ENCODE measurements at regions not wholly inside any gene's neighbourhood (a gene's known extent, or its start where the extent isn't known, plus 50 kb on each side); places are given as distances from the start of the nearest gene placed in this dataset.

DNA sequence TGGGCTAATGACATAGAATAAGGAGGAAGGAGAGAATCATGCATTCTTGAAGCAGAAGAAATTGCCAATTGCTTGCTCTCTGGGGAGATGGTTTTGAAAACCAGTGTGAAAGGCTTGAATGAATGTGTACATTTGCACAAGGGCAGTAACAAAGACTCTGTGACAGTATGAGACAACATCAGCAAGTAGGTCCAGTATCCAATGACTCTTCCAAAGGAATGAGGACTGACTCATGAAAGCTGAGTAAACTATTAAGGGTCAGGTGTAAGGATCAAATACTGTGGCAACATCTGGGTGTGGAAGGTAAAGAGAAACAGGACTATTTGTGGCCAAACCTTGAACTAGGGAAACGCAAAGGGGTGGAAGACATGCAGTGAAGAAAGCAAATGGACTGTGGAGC lies 886.0 kb upstream of the CHAC2 start:
- H3K27ac ChIP-seq (ENCODE audit: control insufficient read depth, insufficient read depth): no peak overlapping the region
- no peak for TF ChIP-seq SIX5 (IDR thresholded peaks at IDR 0.05; ENCODE audit: low read depth, low read length, severe bottlenecking)
- TF ChIP-seq NFIC (IDR thresholded peaks at IDR 0.05; ENCODE audit: low read depth, low read length): no peak
- TF ChIP-seq, protein P1, sequence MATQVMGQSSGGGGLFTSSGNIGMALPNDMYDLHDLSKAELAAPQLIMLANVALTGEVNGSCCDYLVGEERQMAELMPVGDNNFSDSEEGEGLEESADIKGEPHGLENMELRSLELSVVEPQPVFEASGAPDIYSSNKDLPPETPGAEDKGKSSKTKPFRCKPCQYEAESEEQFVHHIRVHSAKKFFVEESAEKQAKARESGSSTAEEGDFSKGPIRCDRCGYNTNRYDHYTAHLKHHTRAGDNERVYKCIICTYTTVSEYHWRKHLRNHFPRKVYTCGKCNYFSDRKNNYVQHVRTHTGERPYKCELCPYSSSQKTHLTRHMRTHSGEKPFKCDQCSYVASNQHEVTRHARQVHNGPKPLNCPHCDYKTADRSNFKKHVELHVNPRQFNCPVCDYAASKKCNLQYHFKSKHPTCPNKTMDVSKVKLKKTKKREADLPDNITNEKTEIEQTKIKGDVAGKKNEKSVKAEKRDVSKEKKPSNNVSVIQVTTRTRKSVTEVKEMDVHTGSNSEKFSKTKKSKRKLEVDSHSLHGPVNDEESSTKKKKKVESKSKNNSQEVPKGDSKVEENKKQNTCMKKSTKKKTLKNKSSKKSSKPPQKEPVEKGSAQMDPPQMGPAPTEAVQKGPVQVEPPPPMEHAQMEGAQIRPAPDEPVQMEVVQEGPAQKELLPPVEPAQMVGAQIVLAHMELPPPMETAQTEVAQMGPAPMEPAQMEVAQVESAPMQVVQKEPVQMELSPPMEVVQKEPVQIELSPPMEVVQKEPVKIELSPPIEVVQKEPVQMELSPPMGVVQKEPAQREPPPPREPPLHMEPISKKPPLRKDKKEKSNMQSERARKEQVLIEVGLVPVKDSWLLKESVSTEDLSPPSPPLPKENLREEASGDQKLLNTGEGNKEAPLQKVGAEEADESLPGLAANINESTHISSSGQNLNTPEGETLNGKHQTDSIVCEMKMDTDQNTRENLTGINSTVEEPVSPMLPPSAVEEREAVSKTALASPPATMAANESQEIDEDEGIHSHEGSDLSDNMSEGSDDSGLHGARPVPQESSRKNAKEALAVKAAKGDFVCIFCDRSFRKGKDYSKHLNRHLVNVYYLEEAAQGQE (IDR thresholded peaks at IDR 0.05; ENCODE audit: low read depth, low read length): no peak
- TF ChIP-seq NFYB (IDR thresholded peaks at IDR 0.05; ENCODE audit: insufficient read depth, low read depth, low read length): no peak
- no peak for TF ChIP-seq NRF1 (conservative IDR thresholded peaks at IDR 0.05; ENCODE audit: low read depth, low read length)
- TF ChIP-seq NFYA (IDR thresholded peaks at IDR 0.05; ENCODE audit: borderline replicate concordance, low read depth, low read length): no peak
- TF ChIP-seq NKRF (conservative IDR thresholded peaks at IDR 0.05): no peak
- TF ChIP-seq FOXM1 (IDR thresholded peaks at IDR 0.05; ENCODE audit: low read depth, low read length): no peak
- TF ChIP-seq SRF (IDR thresholded peaks at IDR 0.05; ENCODE audit: low read depth in 2 of 2, low read length in 2 of 2): no peak
- TF ChIP-seq ATF7 (IDR thresholded peaks at IDR 0.05; ENCODE audit: low read depth): no peak
- TF ChIP-seq SIN3A (IDR thresholded peaks at IDR 0.05; ENCODE audit: low read depth, low read length): no peak
- TF ChIP-seq, protein P2, sequence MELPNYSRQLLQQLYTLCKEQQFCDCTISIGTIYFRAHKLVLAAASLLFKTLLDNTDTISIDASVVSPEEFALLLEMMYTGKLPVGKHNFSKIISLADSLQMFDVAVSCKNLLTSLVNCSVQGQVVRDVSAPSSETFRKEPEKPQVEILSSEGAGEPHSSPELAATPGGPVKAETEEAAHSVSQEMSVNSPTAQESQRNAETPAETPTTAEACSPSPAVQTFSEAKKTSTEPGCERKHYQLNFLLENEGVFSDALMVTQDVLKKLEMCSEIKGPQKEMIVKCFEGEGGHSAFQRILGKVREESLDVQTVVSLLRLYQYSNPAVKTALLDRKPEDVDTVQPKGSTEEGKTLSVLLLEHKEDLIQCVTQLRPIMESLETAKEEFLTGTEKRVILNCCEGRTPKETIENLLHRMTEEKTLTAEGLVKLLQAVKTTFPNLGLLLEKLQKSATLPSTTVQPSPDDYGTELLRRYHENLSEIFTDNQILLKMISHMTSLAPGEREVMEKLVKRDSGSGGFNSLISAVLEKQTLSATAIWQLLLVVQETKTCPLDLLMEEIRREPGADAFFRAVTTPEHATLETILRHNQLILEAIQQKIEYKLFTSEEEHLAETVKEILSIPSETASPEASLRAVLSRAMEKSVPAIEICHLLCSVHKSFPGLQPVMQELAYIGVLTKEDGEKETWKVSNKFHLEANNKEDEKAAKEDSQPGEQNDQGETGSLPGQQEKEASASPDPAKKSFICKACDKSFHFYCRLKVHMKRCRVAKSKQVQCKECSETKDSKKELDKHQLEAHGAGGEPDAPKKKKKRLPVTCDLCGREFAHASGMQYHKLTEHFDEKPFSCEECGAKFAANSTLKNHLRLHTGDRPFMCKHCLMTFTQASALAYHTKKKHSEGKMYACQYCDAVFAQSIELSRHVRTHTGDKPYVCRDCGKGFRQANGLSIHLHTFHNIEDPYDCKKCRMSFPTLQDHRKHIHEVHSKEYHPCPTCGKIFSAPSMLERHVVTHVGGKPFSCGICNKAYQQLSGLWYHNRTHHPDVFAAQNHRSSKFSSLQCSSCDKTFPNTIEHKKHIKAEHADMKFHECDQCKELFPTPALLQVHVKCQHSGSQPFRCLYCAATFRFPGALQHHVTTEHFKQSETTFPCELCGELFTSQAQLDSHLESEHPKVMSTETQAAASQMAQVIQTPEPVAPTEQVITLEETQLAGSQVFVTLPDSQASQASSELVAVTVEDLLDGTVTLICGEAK (IDR thresholded peaks at IDR 0.05; ENCODE audit: borderline replicate concordance): no peak
- FAIRE-seq (no peak), ATAC-seq (no peak), DNase-seq (ENCODE audit: low read depth, low spot score) (no peak)
- no peaks in the 10 kb centered on the region for H4K20me1 ChIP-seq (ENCODE audit: control insufficient read depth, insufficient read depth)
- no peak overlapping the region for H2AFZ ChIP-seq (ENCODE audit: control insufficient read depth, low read depth, low read length)
- no peaks in the 10 kb centered on the region for H3K4me1 ChIP-seq (ENCODE audit: control insufficient read depth, insufficient read depth, low read length)
- intact Hi-C loops (cut with micrococcal nuclease; ENCODE audit: unreplicated experiment) (no loop called here), in situ Hi-C loops (cut with MboI) (no loop called here)
- no peaks in the 10 kb centered on the region for H3K36me3 ChIP-seq (ENCODE audit: control insufficient read depth in 2 of 2, insufficient read depth in 2 of 2, low read length in 1 of 2)
- H3K4me2 ChIP-seq (ENCODE audit: control insufficient read depth, insufficient read depth): no peak overlapping the region
- no TSS peak for BruUV-seq (replicated peaks)
- ChIA-PET RAD21 (ENCODE audit: unreplicated experiment) (no interaction called here), POLR2A (no interaction called here), SMC1A (ENCODE audit: uncharacterized antibody, unreplicated experiment) (no interaction called here), CTCF (no interaction called here)
- no peaks in the 10 kb centered on the region for H3K9me3 ChIP-seq (replicated peaks; ENCODE audit: control insufficient read depth, insufficient read depth, low read length)
- 5% methylated on average over 1 of the region's 1 CpG for WGBS (ENCODE audit: insufficient coverage, insufficient replicate concordance, low lambda C conversion rate, missing lambda C conversion rate)
- H3K79me2 ChIP-seq (ENCODE audit: control insufficient read depth, insufficient read depth, low read length): no peaks in the 10 kb centered on the region
- H3K9ac ChIP-seq (ENCODE audit: control insufficient read depth, insufficient read depth, low read length): no peak overlapping the region
- no peaks in the 10 kb centered on the region for H3K27me3 ChIP-seq (replicated peaks in 1 of 2; ENCODE audit: control insufficient read depth in 2 of 2, insufficient read depth in 2 of 2, low read length in 1 of 2)
- no peak overlapping the region for H3K4me3 ChIP-seq
